OCI-LY7 (cell line): ENCODE measurements at regions not wholly inside any gene's neighbourhood (a gene's known extent, or its start where the extent isn't known, plus 50 kb on each side); places are given as distances from the start of the nearest gene placed in this dataset.

Source experiments
- EZH2phosphoT487 ChIP-seq: fragments of 200-600 bp; sonication (generic); IDR thresholded peaks from 2 replicates; pipeline ENCODE4 v1.6.1; 2018; ENCODE audit warnings: low read depth, borderline replicate concordance, mild to moderate bottlenecking, mixed run types, antibody characterized with exemption, low read length, moderate library complexity, mixed read lengths
- TF ChIP-seq, protein P1 (sequence below): fragments of 200-600 bp; sonication (generic); conservative IDR thresholded peaks from 2 replicates; pipeline ENCODE4 v1.5.1; 2014; ENCODE audit warnings: mild to moderate bottlenecking, antibody characterized with exemption, low read length, moderate library complexity, mixed read lengths

DNA sequence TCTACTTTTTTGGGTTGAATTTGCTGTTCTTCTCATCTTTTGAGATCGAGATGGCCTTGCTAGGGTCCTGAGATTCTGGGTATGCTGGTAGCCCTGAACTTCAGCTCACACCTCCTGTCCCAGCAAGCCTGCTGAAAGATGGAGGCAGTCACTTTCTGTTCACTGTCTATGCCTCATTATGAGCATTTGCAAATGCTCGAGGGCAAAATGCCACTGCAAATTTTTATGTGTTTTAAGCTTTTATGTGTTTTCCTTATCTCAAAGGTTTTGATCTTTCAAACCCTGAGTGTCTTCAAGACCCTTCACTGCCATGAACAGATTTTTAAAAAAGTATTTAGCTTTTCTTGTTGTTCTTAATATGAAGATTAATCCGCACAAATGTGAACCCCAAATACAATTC lies 766.7 kb upstream of the HS6ST1 start:
- TF ChIP-seq, protein P1, sequence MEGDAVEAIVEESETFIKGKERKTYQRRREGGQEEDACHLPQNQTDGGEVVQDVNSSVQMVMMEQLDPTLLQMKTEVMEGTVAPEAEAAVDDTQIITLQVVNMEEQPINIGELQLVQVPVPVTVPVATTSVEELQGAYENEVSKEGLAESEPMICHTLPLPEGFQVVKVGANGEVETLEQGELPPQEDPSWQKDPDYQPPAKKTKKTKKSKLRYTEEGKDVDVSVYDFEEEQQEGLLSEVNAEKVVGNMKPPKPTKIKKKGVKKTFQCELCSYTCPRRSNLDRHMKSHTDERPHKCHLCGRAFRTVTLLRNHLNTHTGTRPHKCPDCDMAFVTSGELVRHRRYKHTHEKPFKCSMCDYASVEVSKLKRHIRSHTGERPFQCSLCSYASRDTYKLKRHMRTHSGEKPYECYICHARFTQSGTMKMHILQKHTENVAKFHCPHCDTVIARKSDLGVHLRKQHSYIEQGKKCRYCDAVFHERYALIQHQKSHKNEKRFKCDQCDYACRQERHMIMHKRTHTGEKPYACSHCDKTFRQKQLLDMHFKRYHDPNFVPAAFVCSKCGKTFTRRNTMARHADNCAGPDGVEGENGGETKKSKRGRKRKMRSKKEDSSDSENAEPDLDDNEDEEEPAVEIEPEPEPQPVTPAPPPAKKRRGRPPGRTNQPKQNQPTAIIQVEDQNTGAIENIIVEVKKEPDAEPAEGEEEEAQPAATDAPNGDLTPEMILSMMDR = no peak
- no peak for TF ChIP-seq EZH2phosphoT487
